H1 (cell line): ENCODE measurements at regions not wholly inside any gene's neighbourhood (a gene's known extent, or its start where the extent isn't known, plus 50 kb on each side); places are given as distances from the start of the nearest gene placed in this dataset.

Experiments used
- CTCF ChIA-PET: fragments of 300-600 bp; sonication (Branson Sonifier 250); formaldehyde crosslinking; loops from one replicate; lab custom pipeline; 2021; ENCODE audit not compliant: partially characterized antibody; lab: Charles Lee
- POLR2A ChIA-PET: fragments of 300-600 bp; sonication (Branson Sonifier 250); formaldehyde crosslinking; loops from one replicate; lab custom pipeline; 2021; ENCODE audit warnings: inconsistent platforms; ENCODE audit not compliant: partially characterized antibody; lab: Charles Lee
- DNase-seq, 2 experiments: peaks; one replicate each; pipeline versions ENCODE4 v3.0.0 to v3.0.0-alpha.2; 2010 to 2022; ENCODE audit warnings: low spot score in 2 of 2, low read depth in 1 of 2, mixed read lengths in 1 of 2
- FAIRE-seq: peaks from 2 replicates; lab custom pipeline; 2011; peaks lifted over from hg19 to GRCh38; lab: Jason Lieb, UNC
- H2AFZ ChIP-seq: 2 replicates; pipeline ENCODE4 v1.8.1; 2012; ENCODE audit warnings: low read length, inconsistent platforms
- H2AK5ac ChIP-seq: 2 replicates; pipeline ENCODE4 v1.6.1; 2013; ENCODE audit warnings: low read depth, low read length
- H2BK120ac ChIP-seq: replicated peaks from 2 replicates; pipeline ENCODE3; 2013; ENCODE audit warnings: low read depth, low read length, inconsistent platforms
- H2BK12ac ChIP-seq: 2 replicates; pipeline ENCODE4 v1.6.1; 2013; ENCODE audit warnings: low read depth, low read length
- H2BK15ac ChIP-seq: 2 replicates; pipeline ENCODE4 v1.6.1; 2013; ENCODE audit warnings: low read length
- H2BK20ac ChIP-seq: 2 replicates; pipeline ENCODE4 v1.6.1; 2013; ENCODE audit warnings: low read length
- H2BK5ac ChIP-seq: 2 replicates; pipeline ENCODE4 v1.6.1; 2013; ENCODE audit warnings: low read depth, low read length
- H3K14ac ChIP-seq: 2 replicates; pipeline ENCODE4 v1.6.1; 2013; ENCODE audit warnings: inconsistent platforms; ENCODE audit not compliant: insufficient read length
- H3K18ac ChIP-seq: 2 replicates; pipeline ENCODE4 v1.6.1; 2013; ENCODE audit warnings: low read length; ENCODE audit errors: extremely low read depth
- H3K23ac ChIP-seq: 2 replicates; pipeline ENCODE4 v1.6.1; 2013; ENCODE audit warnings: inconsistent platforms; ENCODE audit not compliant: insufficient read length
- H3K23me2 ChIP-seq: 2 replicates; pipeline ENCODE4 v1.6.1; 2013; ENCODE audit warnings: low read depth, low read length
- H3K27ac ChIP-seq: 2 replicates; pipeline ENCODE4 v1.6.1; 2011; ENCODE audit warnings: low read depth, low read length, inconsistent platforms
- H3K27me3 ChIP-seq, 4 experiments: replicated peaks in 1 of 4; 1 replicate in 1 of 4; 2 replicates in 3 of 4; pipeline versions ENCODE4 v1.6.1 to v1.8.1; 2011 to 2013; ENCODE audit warnings: low read length in 3 of 4, mild to moderate bottlenecking in 3 of 4, inconsistent platforms in 2 of 4, mixed read lengths in 2 of 4, moderate library complexity in 1 of 4; ENCODE audit not compliant: control insufficient read depth in 3 of 4, insufficient read depth in 3 of 4; ENCODE audit errors: extremely low read depth in 1 of 4
- H3K36me3 ChIP-seq, 4 experiments: 2 replicates each; pipeline versions ENCODE4 v1.6.1 to v1.8.1; 2011 to 2013; ENCODE audit warnings: mild to moderate bottlenecking in 4 of 4, low read length in 3 of 4, moderate library complexity in 2 of 4, control low read depth in 1 of 4, inconsistent platforms in 1 of 4; ENCODE audit not compliant: insufficient read depth in 4 of 4, control insufficient read depth in 2 of 4
- H3K4ac ChIP-seq: replicated peaks from 2 replicates; pipeline ENCODE3; 2013; ENCODE audit warnings: low read length, low read depth, mixed read lengths, inconsistent platforms; ENCODE audit not compliant: insufficient read length
- H3K4me1 ChIP-seq, 4 experiments: replicated peaks in 1 of 4; 1 replicate in 1 of 4; 2 replicates in 3 of 4; pipeline versions ENCODE4 v1.6.1 to v1.8.1; 2011 to 2013; ENCODE audit warnings: low read length in 3 of 4, inconsistent platforms in 2 of 4, mixed read lengths in 1 of 4; ENCODE audit not compliant: insufficient read depth in 4 of 4, control insufficient read depth in 3 of 4
- H3K4me2 ChIP-seq, 2 experiments: 2 replicates each; pipeline versions ENCODE4 v1.6.1 to v1.8.1; 2011 to 2013; ENCODE audit warnings: low read depth in 2 of 2, low read length in 2 of 2, control low read depth in 1 of 2, inconsistent platforms in 1 of 2, mild to moderate bottlenecking in 1 of 2; ENCODE audit not compliant: insufficient read depth in 1 of 2
- H3K4me3 ChIP-seq, 4 experiments: fragments of 200-600, 300-600 bp in 1 of 4; sonication (generic), shearing (Covaris generic), sonication (Bioruptor Twin) in 1 of 4; 2 replicates each; pipeline versions ENCODE4 v1.5.1 to v1.8.1; 2011 to 2016; ENCODE audit warnings: low read length in 4 of 4, low read depth in 3 of 4, control low read depth in 2 of 4, inconsistent platforms in 2 of 4, mild to moderate bottlenecking in 2 of 4, mixed read lengths in 1 of 4, moderate library complexity in 1 of 4; ENCODE audit not compliant: insufficient read depth in 2 of 4; ENCODE audit errors: extremely low read depth in 1 of 4
- H3K56ac ChIP-seq: replicated peaks from 2 replicates; pipeline ENCODE3; 2013; ENCODE audit warnings: low read depth, mild to moderate bottlenecking, mixed read lengths, low read length, inconsistent platforms; ENCODE audit not compliant: insufficient read length
- H3K79me1 ChIP-seq: 2 replicates; pipeline ENCODE4 v1.6.1; 2013; ENCODE audit warnings: low read depth, low read length, control low read depth
- H3K79me2 ChIP-seq, 2 experiments: 2 replicates each; pipeline versions ENCODE4 v1.6.1 to v1.8.1; 2012 to 2013; ENCODE audit warnings: low read length in 2 of 2, mild to moderate bottlenecking in 2 of 2, inconsistent platforms in 1 of 2; ENCODE audit not compliant: insufficient read depth in 2 of 2, control insufficient read depth in 1 of 2
- H3K9ac ChIP-seq, 4 experiments: replicated peaks in 1 of 4; 1 replicate in 1 of 4; 2 replicates in 3 of 4; pipeline versions ENCODE4 v1.6.1 to v1.8.1; 2011 to 2013; ENCODE audit warnings: low read depth in 3 of 4, low read length in 3 of 4, control low read depth in 2 of 4, mild to moderate bottlenecking in 2 of 4, moderate library complexity in 2 of 4, inconsistent platforms in 1 of 4; ENCODE audit errors: extremely low read depth in 1 of 4
- H3K9me3 ChIP-seq, 2 experiments: 2 replicates each; pipeline versions ENCODE4 v1.6.1 to v1.8.1; 2012 to 2013; ENCODE audit warnings: mild to moderate bottlenecking in 2 of 2, moderate library complexity in 2 of 2, control low read depth in 1 of 2, inconsistent platforms in 1 of 2, low read depth in 1 of 2, low read length in 1 of 2, mixed read lengths in 1 of 2; ENCODE audit not compliant: insufficient read depth in 2 of 2
- H4K20me1 ChIP-seq, 2 experiments: replicated peaks in 1 of 2; 2 replicates each; pipeline versions ENCODE3 to v1.8.1; 2011 to 2013; ENCODE audit warnings: inconsistent platforms in 2 of 2, low read length in 2 of 2, mild to moderate bottlenecking in 1 of 2; ENCODE audit not compliant: insufficient read depth in 2 of 2, control insufficient read depth in 1 of 2
- H4K5ac ChIP-seq: 2 replicates; pipeline ENCODE4 v1.6.1; 2013; ENCODE audit warnings: low read length, low read depth, mixed read lengths, inconsistent platforms; ENCODE audit not compliant: insufficient read length
- H4K8ac ChIP-seq: 2 replicates; pipeline ENCODE4 v1.8.0; 2013; ENCODE audit warnings: mild to moderate bottlenecking, moderate library complexity, low read length, inconsistent platforms; ENCODE audit not compliant: insufficient read depth; ENCODE audit errors: extremely low read depth
- H4K91ac ChIP-seq: replicated peaks from 2 replicates; pipeline ENCODE3; 2013; ENCODE audit warnings: low read length, mixed read lengths, inconsistent platforms; ENCODE audit not compliant: insufficient read length
- ATF2 ChIP-seq: IDR thresholded peaks from 2 replicates; pipeline ENCODE4 v1.6.1; 2012; ENCODE audit warnings: low read length, inconsistent platforms
- BRCA1 ChIP-seq: IDR thresholded peaks from 2 replicates; pipeline ENCODE4 v1.6.1; 2012; ENCODE audit warnings: low read depth, low read length, improper control_type of control experiment
- CBX8 ChIP-seq: fragments of 300-800, 300-1000 bp; sonication (generic); IDR thresholded peaks from 2 replicates; pipeline ENCODE4 v1.7.1; 2016; ENCODE audit warnings: low read depth, low read length, borderline replicate concordance
- EGR1 ChIP-seq: IDR thresholded peaks from 2 replicates; pipeline ENCODE4 v1.6.1; 2011; ENCODE audit warnings: low read depth, low read length, borderline replicate concordance
- EP300 ChIP-seq, 2 experiments: IDR thresholded peaks; 1 replicate in 1 of 2; 2 replicates in 1 of 2; pipeline ENCODE4 v1.6.1; 2011 to 2012; ENCODE audit warnings: low read depth in 2 of 2, low read length in 2 of 2, mild to moderate bottlenecking in 2 of 2, borderline replicate concordance in 1 of 2, inconsistent platforms in 1 of 2, moderate library complexity in 1 of 2
- JUND ChIP-seq: IDR thresholded peaks from 2 replicates; pipeline ENCODE4 v1.6.1; 2011; ENCODE audit warnings: mild to moderate bottlenecking, improper control_type of control experiment, low read length
- KDM5A ChIP-seq: fragments of 200-600 bp; IDR thresholded peaks from 2 replicates; pipeline ENCODE4 v1.7.1; 2012; ENCODE audit warnings: mild to moderate bottlenecking, low read length, inconsistent platforms, mixed read lengths
- RAD21 ChIP-seq, 2 experiments: IDR thresholded peaks in 1 of 2; conservative IDR thresholded peaks in 1 of 2; 2 replicates each; pipeline ENCODE4 v1.6.1; 2011; ENCODE audit warnings: low read depth in 2 of 2, low read length in 2 of 2, improper control_type of control experiment in 1 of 2, inconsistent platforms in 1 of 2, mild to moderate bottlenecking in 1 of 2, moderate library complexity in 1 of 2
- SIRT6 ChIP-seq: IDR thresholded peaks from one replicate; pipeline ENCODE4 v1.7.1; 2012; ENCODE audit warnings: low read length, inconsistent platforms
- SIX5 ChIP-seq: IDR thresholded peaks from 2 replicates; pipeline ENCODE4 v1.6.1; 2011; ENCODE audit warnings: mild to moderate bottlenecking, low read depth, low read length
- TAF1 ChIP-seq: IDR thresholded peaks from 2 replicates; pipeline ENCODE4 v1.6.1; 2011; ENCODE audit warnings: mild to moderate bottlenecking, low read depth, low read length
- TCF12 ChIP-seq: IDR thresholded peaks from 2 replicates; pipeline ENCODE4 v1.6.1; 2011; ENCODE audit warnings: low read depth, mild to moderate bottlenecking, low read length
- YY1 ChIP-seq: IDR thresholded peaks from 2 replicates; pipeline ENCODE4 v1.6.1; 2011; ENCODE audit warnings: low read depth, mild to moderate bottlenecking, low read length
- WGBS, 2 experiments: shearing (Covaris generic) in 1 of 2; methylation state at CpG; one replicate each; pipeline versions ENCODE4 v1.1.6 to v1.1.7; 2013 to 2015; ENCODE audit warnings: low lambda C conversion rate in 2 of 2, mixed read lengths in 2 of 2, inconsistent platforms in 1 of 2, low coverage in 1 of 2, missing lambda C conversion rate in 1 of 2; ENCODE audit not compliant: insufficient replicate concordance in 2 of 2, insufficient coverage in 1 of 2, insufficient read length in 1 of 2; ENCODE audit errors: extremely low coverage in 1 of 2, missing lambda C conversion rate in 1 of 2; 5-methylcytosine and 5-hydroxymethylcytosine counted together

- H2BK12ac ChIP-seq: no peak overlapping the region
- H3K79me2 ChIP-seq: no peaks in the 10 kb centered on the region
- no peak overlapping the region for H2BK120ac ChIP-seq
- H3K9me3 ChIP-seq: no peaks in the 10 kb centered on the region
- no peaks in the 10 kb centered on the region for H3K79me1 ChIP-seq
- ChIA-PET CTCF (interaction anchor here (1.0 to 5.4 kb wide), 5 partner anchors 8 to 163 kb away, joined by 3 to 32 read pairs (median 7); no protein-coding TSS in a partner anchor), POLR2A (no interaction called here)
- no peaks in the 10 kb centered on the region for H3K23me2 ChIP-seq
- H4K8ac ChIP-seq: no peak overlapping the region; the same call in 1 of the 2 replicates
- H3K14ac ChIP-seq: no peak overlapping the region
- H3K9ac ChIP-seq: no peak overlapping the region
- no peak overlapping the region for H3K23ac ChIP-seq
- FAIRE-seq (no peak), DNase-seq (no peak)
- no peak overlapping the region for H3K18ac ChIP-seq
- H3K27me3 ChIP-seq: no peaks in the 10 kb centered on the region; a peak in 2 of 7 replicates
- H2AFZ ChIP-seq: no peak overlapping the region
- 88% methylated on average over 2 of the region's 2 CpGs; no CpG with 5 or more reads in 1 of the 2 experiments for WGBS, 2 experiments
- no peak overlapping the region for H3K4me3 ChIP-seq
- no peak overlapping the region for H2BK5ac ChIP-seq
- peaks cover 2 to 11% (median 7%) of the 10 kb centered on the region in 4 experiments; a peak in 4 of 7 replicates for H3K4me1 ChIP-seq
- no peak overlapping the region for H2BK15ac ChIP-seq
- H3K4me2 ChIP-seq: no peak overlapping the region
- no peaks in the 10 kb centered on the region for H3K36me3 ChIP-seq
- no peak overlapping the region for H2AK5ac ChIP-seq
- H3K27ac ChIP-seq: no peak overlapping the region
- no peak overlapping the region for H3K4ac ChIP-seq
- H4K20me1 ChIP-seq: no peaks in the 10 kb centered on the region
- H2BK20ac ChIP-seq: no peak overlapping the region
- no peak overlapping the region for H4K91ac ChIP-seq
- H4K5ac ChIP-seq: no peak overlapping the region
- no peak overlapping the region for H3K56ac ChIP-seq
- TF ChIP-seq EGR1 (no peak), JUND (no peak), CBX8 (no peak), SIRT6 (no peak), BRCA1 (no peak), KDM5A (no peak), YY1 (no peak), RAD21 (IDR thresholded peaks at IDR 0.05 in 1 of 2, conservative IDR thresholded peaks at IDR 0.05 in 1 of 2; ENCODE audit: low read depth in 2 of 2, low read length in 2 of 2) (no peak), ATF2 (no peak), EP300 (IDR thresholded peaks at IDR 0.05; ENCODE audit: borderline replicate concordance in 1 of 2, low read depth in 2 of 2, low read length in 2 of 2) (no peak), SIX5 (no peak), TAF1 (no peak), TCF12 (no peak)
These were observed 266.2 kb downstream of the LRFN2 start for GRCh38 chr6:40320947-40321346.
